Cardiac fibroblast (primary cell): ENCODE measurements at regions not wholly inside any gene's neighbourhood (a gene's known extent, or its start where the extent isn't known, plus 50 kb on each side); places are given as distances from the start of the nearest gene placed in this dataset.

Experiments used
- DNase-seq, 2 donors: peaks; one replicate each; pipeline versions ENCODE4 v3.0.0 to v3.0.0-alpha.2; 2010; ENCODE audit warnings: low read depth in 2 of 2
- H3K4me3 ChIP-seq, 2 donors: replicated peaks in 1 of 2; 1 replicate in 1 of 2; 2 replicates in 1 of 2; pipeline ENCODE4 v1.5.1; 2011; ENCODE audit warnings: low read depth in 2 of 2, low read length in 2 of 2, mild to moderate bottlenecking in 2 of 2, moderate library complexity in 1 of 2
- TF ChIP-seq, protein P1 (sequence below): IDR thresholded peaks from one replicate; pipeline ENCODE4 v1.5.1; 2011; ENCODE audit warnings: low read depth, mild to moderate bottlenecking, low read length, inconsistent platforms

- TF ChIP-seq, protein P1, sequence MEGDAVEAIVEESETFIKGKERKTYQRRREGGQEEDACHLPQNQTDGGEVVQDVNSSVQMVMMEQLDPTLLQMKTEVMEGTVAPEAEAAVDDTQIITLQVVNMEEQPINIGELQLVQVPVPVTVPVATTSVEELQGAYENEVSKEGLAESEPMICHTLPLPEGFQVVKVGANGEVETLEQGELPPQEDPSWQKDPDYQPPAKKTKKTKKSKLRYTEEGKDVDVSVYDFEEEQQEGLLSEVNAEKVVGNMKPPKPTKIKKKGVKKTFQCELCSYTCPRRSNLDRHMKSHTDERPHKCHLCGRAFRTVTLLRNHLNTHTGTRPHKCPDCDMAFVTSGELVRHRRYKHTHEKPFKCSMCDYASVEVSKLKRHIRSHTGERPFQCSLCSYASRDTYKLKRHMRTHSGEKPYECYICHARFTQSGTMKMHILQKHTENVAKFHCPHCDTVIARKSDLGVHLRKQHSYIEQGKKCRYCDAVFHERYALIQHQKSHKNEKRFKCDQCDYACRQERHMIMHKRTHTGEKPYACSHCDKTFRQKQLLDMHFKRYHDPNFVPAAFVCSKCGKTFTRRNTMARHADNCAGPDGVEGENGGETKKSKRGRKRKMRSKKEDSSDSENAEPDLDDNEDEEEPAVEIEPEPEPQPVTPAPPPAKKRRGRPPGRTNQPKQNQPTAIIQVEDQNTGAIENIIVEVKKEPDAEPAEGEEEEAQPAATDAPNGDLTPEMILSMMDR: no peak
- H3K4me3 ChIP-seq: no peak overlapping the region
- DNase-seq: no peak
These were observed 170.2 kb upstream of the PRSS58 start for GRCh38 chr7:142428094-142428493.

GRCh38 chr7:142425281-142425680 is 167.4 kb upstream of the PRSS58 start:
- TF ChIP-seq, protein P1: no peak
- H3K4me3 ChIP-seq: no peak overlapping the region
- no peak for DNase-seq

- TF ChIP-seq, protein P1: no peak
- H3K4me3 ChIP-seq: no peak overlapping the region
- DNase-seq: no peak
These were observed 164.8 kb upstream of the PRSS58 start for GRCh38 chr7:142422621-142423020.

DNA sequence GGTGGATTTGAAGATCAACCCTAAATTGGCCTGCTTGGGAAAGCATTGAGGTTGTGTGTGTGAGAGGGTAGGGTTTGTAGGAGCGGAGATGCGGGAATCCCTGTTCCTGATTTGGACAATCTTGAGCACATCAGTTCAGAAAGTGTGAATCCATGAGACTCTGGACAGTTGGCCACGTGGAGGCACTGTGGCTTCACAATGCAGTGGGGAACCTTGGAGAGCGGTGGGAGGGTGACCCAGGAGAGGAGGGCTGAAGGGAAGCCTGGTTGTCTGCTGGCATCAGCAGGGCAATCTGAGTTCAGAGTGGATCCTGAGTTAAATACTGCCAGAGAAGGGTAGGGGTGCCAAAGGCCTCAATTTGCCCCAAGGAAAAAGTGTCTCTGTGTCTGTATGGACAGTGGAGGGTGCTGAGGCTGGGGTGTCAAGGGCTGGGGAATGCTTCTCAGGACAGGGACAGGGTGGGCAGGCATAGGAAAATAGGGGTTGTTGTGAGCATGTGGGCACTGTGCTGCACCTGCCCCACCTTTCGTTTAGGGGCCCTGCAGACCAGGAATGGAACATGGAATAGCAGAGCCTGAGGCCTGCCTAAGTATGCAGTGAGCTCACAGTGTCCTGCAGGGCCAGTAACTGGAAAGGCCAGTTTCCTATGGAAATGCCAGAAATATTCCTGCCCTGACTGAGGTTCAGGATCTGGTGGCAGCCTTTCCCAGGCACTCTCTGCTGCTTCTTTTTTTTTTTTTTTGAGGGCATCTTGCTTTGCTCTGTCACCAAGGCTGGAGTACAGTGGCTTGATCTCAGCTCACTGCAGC is 162.9 kb upstream of the PRSS58 start:
- no peak overlapping the region for H3K4me3 ChIP-seq
- TF ChIP-seq, protein P1: peak; percentile 30
- DNase-seq: peak; percentile 13 to 25

- no peak for DNase-seq
- TF ChIP-seq, protein P1: no peak
- H3K4me3 ChIP-seq: no peak overlapping the region
These were observed 160.5 kb upstream of the PRSS58 start for GRCh38 chr7:142418326-142418725.

- TF ChIP-seq, protein P1: no peak
- H3K4me3 ChIP-seq: no peak overlapping the region
- no peak for DNase-seq
These were observed 157.1 kb upstream of the PRSS58 start for GRCh38 chr7:142414915-142415314.
